HG03280 (cell line): ENCODE measurements at regions not wholly inside any gene's neighbourhood (a gene's known extent, or its start where the extent isn't known, plus 50 kb on each side); places are given as distances from the start of the nearest gene placed in this dataset.

Experiments
- ATAC-seq: cut with Tn5 transposase; IDR thresholded peaks from one replicate; pipeline ENCODE4 v1.9.1; 2021; ENCODE audit warnings: mild to moderate bottlenecking, moderate library complexity; ENCODE audit not compliant: unreplicated experiment

GRCh38 chr9:88810826-88811225 lies 180.4 kb upstream of the S1PR3 start:
- ATAC-seq, result no peak

GRCh38 chr9:88811511-88811910 lies 179.8 kb upstream of the S1PR3 start:
- ATAC-seq, result no peak

- ATAC-seq, result no peak
Measured at GRCh38 chr9:88812938-88813637, 178.2 kb upstream of the S1PR3 start.

- ATAC-seq, result no peak
Measured at GRCh38 chr9:88813638-88814209, 177.5 kb upstream of the S1PR3 start.

- no peak for ATAC-seq
Measured at GRCh38 chr9:88814577-88814976, 176.7 kb upstream of the S1PR3 start.

- no peak for ATAC-seq
Measured at GRCh38 chr9:88816141-88816540, 175.1 kb upstream of the S1PR3 start.

- no peak for ATAC-seq
Measured at GRCh38 chr9:88816591-88816990, 174.7 kb upstream of the S1PR3 start.

- ATAC-seq, result no peak
Measured at GRCh38 chr9:88817628-88818027, 173.6 kb upstream of the S1PR3 start.

- ATAC-seq, result no peak
Measured at GRCh38 chr9:88818495-88819201, 172.6 kb upstream of the S1PR3 start.

- no peak for ATAC-seq
Measured at GRCh38 chr9:88819476-88819875, 171.8 kb upstream of the S1PR3 start.

- ATAC-seq, result no peak
Measured at GRCh38 chr9:88820055-88820454, 171.2 kb upstream of the S1PR3 start.

GRCh38 chr9:88821033-88821745 lies 170.1 kb upstream of the S1PR3 start:
- no peak for ATAC-seq

GRCh38 chr9:88821746-88822106 lies 169.5 kb upstream of the S1PR3 start:
- ATAC-seq, result no peak

GRCh38 chr9:88824711-88825110 lies 166.6 kb upstream of the S1PR3 start:
- no peak for ATAC-seq

- no peak for ATAC-seq
Measured at GRCh38 chr9:88826181-88826580, 165.1 kb upstream of the S1PR3 start.

GRCh38 chr9:88826771-88827181 lies 164.5 kb upstream of the S1PR3 start:
- ATAC-seq, result no peak

GRCh38 chr9:88828018-88828417 lies 163.2 kb upstream of the S1PR3 start:
- no peak for ATAC-seq

GRCh38 chr9:88828492-88828974 lies 162.7 kb upstream of the S1PR3 start:
- ATAC-seq, result no peak

- ATAC-seq, result no peak
Measured at GRCh38 chr9:88829276-88829675, 162.0 kb upstream of the S1PR3 start.

GRCh38 chr9:88831713-88832407 lies 159.4 kb upstream of the S1PR3 start:
- no peak for ATAC-seq

- ATAC-seq, result no peak
Measured at GRCh38 chr9:88833946-88834345, 157.3 kb upstream of the S1PR3 start.
